Trophoblast cell (in vitro differentiated cells and primary cell): ENCODE measurements at regions not wholly inside any gene's neighbourhood (a gene's known extent, or its start where the extent isn't known, plus 50 kb on each side); places are given as distances from the start of the nearest gene placed in this dataset.

ENCODE experiments used
- DNase-seq, 2 donors: peaks; one replicate each; pipeline ENCODE4 v3.0.0-alpha.2; 2016
- H2AFZ ChIP-seq: 2 replicates; pipeline ENCODE4 v1.6.1; 2013; ENCODE audit warnings: low read length, moderate library complexity, mild to moderate bottlenecking; ENCODE audit not compliant: insufficient read depth, poor library complexity
- H2AK5ac ChIP-seq: 2 replicates; pipeline ENCODE4 v1.6.1; 2013; ENCODE audit warnings: mild to moderate bottlenecking, low read length
- H2BK120ac ChIP-seq: 2 replicates; pipeline ENCODE4 v1.6.1; 2013; ENCODE audit warnings: low read length, mild to moderate bottlenecking, moderate library complexity; ENCODE audit not compliant: insufficient read depth, poor library complexity
- H2BK12ac ChIP-seq: 2 replicates; pipeline ENCODE4 v1.6.1; 2013; ENCODE audit warnings: mild to moderate bottlenecking, low read length, moderate library complexity
- H2BK5ac ChIP-seq: 2 replicates; pipeline ENCODE4 v1.6.1; 2013; ENCODE audit warnings: low read length, low read depth, moderate library complexity, mild to moderate bottlenecking; ENCODE audit not compliant: poor library complexity
- H3K14ac ChIP-seq: 2 replicates; pipeline ENCODE4 v1.6.1; 2013; ENCODE audit warnings: mild to moderate bottlenecking, low read length
- H3K18ac ChIP-seq: 2 replicates; pipeline ENCODE4 v1.6.1; 2013; ENCODE audit warnings: mild to moderate bottlenecking, low read length
- H3K23ac ChIP-seq: 2 replicates; pipeline ENCODE4 v1.6.1; 2013; ENCODE audit warnings: low read length
- H3K27ac ChIP-seq: 2 replicates; pipeline ENCODE4 v1.5.1; 2013; ENCODE audit warnings: low read depth, mild to moderate bottlenecking, inconsistent platforms, low read length, moderate library complexity
- H3K27me3 ChIP-seq: 2 replicates; pipeline ENCODE4 v1.6.1; 2013; ENCODE audit warnings: inconsistent platforms, mild to moderate bottlenecking, low read length, moderate library complexity; ENCODE audit not compliant: insufficient read depth
- H3K36me3 ChIP-seq, 2 experiments: 1 replicate in 1 of 2; 2 replicates in 1 of 2; pipeline ENCODE4 v1.6.1; 2013; ENCODE audit warnings: low read length in 2 of 2, mild to moderate bottlenecking in 2 of 2, moderate library complexity in 1 of 2; ENCODE audit not compliant: insufficient read depth in 2 of 2, control insufficient read depth in 1 of 2
- H3K4ac ChIP-seq: 2 replicates; pipeline ENCODE4 v1.6.1; 2013; ENCODE audit warnings: low read depth, mild to moderate bottlenecking, low read length, moderate library complexity
- H3K4me1 ChIP-seq, 2 experiments: 1 replicate in 1 of 2; 2 replicates in 1 of 2; pipeline ENCODE4 v1.6.1; 2013; ENCODE audit warnings: low read length in 2 of 2, mild to moderate bottlenecking in 2 of 2, moderate library complexity in 1 of 2; ENCODE audit not compliant: insufficient read depth in 2 of 2, control insufficient read depth in 1 of 2
- H3K4me2 ChIP-seq: 2 replicates; pipeline ENCODE4 v1.6.1; 2013; ENCODE audit warnings: inconsistent platforms, mild to moderate bottlenecking, low read length, moderate library complexity
- H3K4me3 ChIP-seq: 2 replicates; pipeline ENCODE4 v1.5.1; 2013; ENCODE audit warnings: mild to moderate bottlenecking, low read depth, low read length, inconsistent platforms
- H3K79me1 ChIP-seq: one replicate; pipeline ENCODE4 v1.6.1; 2013; ENCODE audit warnings: low read length
- H3K79me2 ChIP-seq: 2 replicates; pipeline ENCODE4 v1.6.1; 2013; ENCODE audit warnings: low read length, mild to moderate bottlenecking; ENCODE audit not compliant: control insufficient read depth, insufficient read depth, poor library complexity
- H3K9ac ChIP-seq: 2 replicates; pipeline ENCODE4 v1.6.1; 2013; ENCODE audit warnings: mild to moderate bottlenecking, low read length
- H3K9me3 ChIP-seq: 2 replicates; pipeline ENCODE4 v1.6.1; 2013; ENCODE audit warnings: low read depth, mild to moderate bottlenecking, control low read depth, inconsistent platforms, low read length; ENCODE audit not compliant: insufficient read depth
- H4K12ac ChIP-seq: 2 replicates; pipeline ENCODE4 v1.6.1; 2013; ENCODE audit warnings: low read depth, mild to moderate bottlenecking, low read length, moderate library complexity
- H4K8ac ChIP-seq: 2 replicates; pipeline ENCODE4 v1.6.1; 2013; ENCODE audit warnings: low read depth, mild to moderate bottlenecking, low read length, moderate library complexity
- H4K91ac ChIP-seq: one replicate; pipeline ENCODE4 v1.6.1; 2013; ENCODE audit warnings: low read depth, mild to moderate bottlenecking, low read length, moderate library complexity
- WGBS: extraction: QIAGEN DNeasy Blood & Tissue Kit; methylation state at CpG from one replicate; pipeline ENCODE4 v1.1.7; 2013; ENCODE audit warnings: missing lambda C conversion rate; ENCODE audit not compliant: insufficient read length, insufficient coverage; ENCODE audit errors: extremely low coverage; 5-methylcytosine and 5-hydroxymethylcytosine counted together

DNA sequence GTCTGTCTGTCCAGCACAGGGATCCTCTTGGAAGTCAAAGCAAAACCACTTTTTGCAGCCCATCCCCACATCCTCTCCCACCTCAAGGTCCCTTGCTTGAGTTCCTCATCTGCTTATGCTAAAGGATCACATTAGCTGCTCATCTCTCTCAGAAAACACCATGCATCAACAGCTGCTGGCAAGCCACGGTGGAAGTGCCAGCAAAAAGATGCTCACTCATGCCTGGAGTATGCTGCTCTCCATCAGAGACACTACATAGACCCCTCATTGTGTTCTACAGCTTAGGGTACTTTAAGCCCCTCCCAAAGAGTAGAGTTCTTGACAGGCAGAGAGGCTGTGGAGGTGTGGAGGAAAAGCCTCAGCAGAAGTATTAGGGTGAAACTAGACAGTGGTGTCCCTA is 94.6 kb upstream of the COL8A1 start:
- Histone ChIP-seq H3K4me2 (no peak overlapping the region), H4K8ac (no peak overlapping the region), H3K9me3 (no peaks in the 10 kb centered on the region), H3K18ac (no peak overlapping the region), H3K9ac (no peak overlapping the region), H2AFZ (no peak overlapping the region), H3K4me1 (peaks cover 0 to 8% of the 10 kb centered on the region in 2 experiments), H4K91ac (no peak overlapping the region), H2BK12ac (no peak overlapping the region), H3K27me3 (no peaks in the 10 kb centered on the region), H3K23ac (no peak overlapping the region), H3K27ac (no peak overlapping the region), H3K79me2 (no peaks in the 10 kb centered on the region), H2BK5ac (no peak overlapping the region), H4K12ac (no peak overlapping the region), H3K79me1 (no peaks in the 10 kb centered on the region), H3K36me3 (no peaks in the 10 kb centered on the region), H3K4me3 (no peak overlapping the region), H3K14ac (no peak overlapping the region), H2BK120ac (no peak overlapping the region), H2AK5ac (no peak overlapping the region), H3K4ac (no peak overlapping the region)
- WGBS: no CpG with 5 or more reads among the region's 1 CpG
- DNase-seq: no peak

DNA sequence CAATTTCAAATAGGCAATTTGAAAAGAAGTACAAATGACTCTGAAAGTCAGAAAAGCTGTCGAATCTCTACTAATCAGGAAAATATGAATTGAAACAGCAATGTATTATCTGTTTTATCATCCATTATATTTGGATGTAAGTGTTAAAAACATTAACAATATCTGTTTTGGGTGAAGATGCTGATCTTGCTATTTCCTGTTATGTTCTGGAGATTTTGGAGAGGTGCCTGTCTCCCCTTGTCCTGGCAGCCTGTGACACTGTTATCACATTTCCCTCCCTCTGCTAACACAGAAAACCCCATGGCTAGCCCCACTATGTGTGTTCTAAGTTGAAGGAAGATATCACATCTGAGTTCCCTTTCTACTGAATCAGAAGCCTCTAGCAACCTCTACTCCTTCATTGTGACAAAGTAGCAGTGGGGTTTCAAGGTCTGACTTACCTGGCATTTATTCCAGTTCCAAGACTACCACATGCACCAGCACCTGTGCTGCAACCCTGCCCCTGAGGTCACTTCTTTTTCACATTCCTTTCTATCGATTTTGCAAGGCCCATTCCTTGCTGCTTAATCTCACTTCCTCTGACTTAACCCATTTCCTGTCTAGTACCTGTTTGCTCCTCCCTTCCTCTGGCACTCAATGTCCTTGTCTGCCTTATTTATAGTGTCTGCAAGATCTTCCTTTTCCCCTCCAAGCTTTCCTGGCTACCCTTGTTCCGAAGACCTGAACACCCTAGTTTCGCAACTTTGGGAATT is 95.5 kb upstream of the COL8A1 start:
- H2BK120ac ChIP-seq: no peak overlapping the region
- H4K12ac ChIP-seq: no peak overlapping the region
- no peak overlapping the region for H3K27ac ChIP-seq
- no peak overlapping the region for H4K8ac ChIP-seq
- no peak overlapping the region for H2AK5ac ChIP-seq
- no peak overlapping the region for H3K14ac ChIP-seq
- H3K4me1 ChIP-seq: peaks cover 0 to 8% of the 10 kb centered on the region in 2 experiments
- no peaks in the 10 kb centered on the region for H3K79me2 ChIP-seq
- H2BK5ac ChIP-seq: no peak overlapping the region
- no peaks in the 10 kb centered on the region for H3K79me1 ChIP-seq
- no peak overlapping the region for H3K18ac ChIP-seq
- H3K4me2 ChIP-seq: no peak overlapping the region
- H3K9me3 ChIP-seq: no peaks in the 10 kb centered on the region
- H3K4me3 ChIP-seq: no peak overlapping the region
- no peak overlapping the region for H3K4ac ChIP-seq
- no peak overlapping the region for H3K23ac ChIP-seq
- H3K36me3 ChIP-seq: no peaks in the 10 kb centered on the region
- H3K9ac ChIP-seq: no peak overlapping the region
- no peaks in the 10 kb centered on the region for H3K27me3 ChIP-seq
- H2AFZ ChIP-seq: no peak overlapping the region
- no peak overlapping the region for H2BK12ac ChIP-seq
- no peak overlapping the region for H4K91ac ChIP-seq
- no CpG with 5 or more reads among the region's 4 CpGs for WGBS
- DNase-seq: peak; percentile 77 to 90

DNA sequence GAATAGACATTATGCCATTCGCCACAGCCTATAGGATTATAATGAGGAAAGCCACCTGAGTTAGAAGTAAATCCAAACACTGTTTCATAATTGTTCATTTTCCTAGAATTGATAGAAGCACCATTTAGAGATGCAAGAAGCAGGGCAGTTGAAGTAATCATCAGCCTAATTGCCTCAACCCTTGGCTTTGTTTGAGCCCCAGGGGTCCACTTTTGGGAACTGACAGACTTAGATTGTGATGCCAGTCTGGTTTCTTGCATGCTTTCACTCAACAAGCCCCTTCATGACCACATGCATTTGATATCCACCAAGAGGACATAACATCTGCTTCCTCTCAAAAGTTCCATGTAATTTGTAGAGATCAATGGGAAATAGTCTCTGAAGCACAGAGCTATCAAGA is 97.2 kb upstream of the COL8A1 start:
- no peak overlapping the region for H2BK120ac ChIP-seq
- no peak overlapping the region for H2BK5ac ChIP-seq
- H3K79me1 ChIP-seq: no peaks in the 10 kb centered on the region
- DNase-seq: no peak
- H2AK5ac ChIP-seq: no peak overlapping the region
- no peak overlapping the region for H3K4me2 ChIP-seq
- no peak overlapping the region for H4K12ac ChIP-seq
- no peak overlapping the region for H3K14ac ChIP-seq
- peaks cover 0 to 15% of the 10 kb centered on the region in 2 experiments for H3K4me1 ChIP-seq
- H3K4me3 ChIP-seq: no peak overlapping the region
- H3K27me3 ChIP-seq: no peaks in the 10 kb centered on the region
- no peaks in the 10 kb centered on the region for H3K36me3 ChIP-seq
- no peak overlapping the region for H3K4ac ChIP-seq
- no peaks in the 10 kb centered on the region for H3K79me2 ChIP-seq
- H4K8ac ChIP-seq: no peak overlapping the region
- no peak overlapping the region for H2BK12ac ChIP-seq
- no peak overlapping the region for H3K23ac ChIP-seq
- H4K91ac ChIP-seq: no peak overlapping the region
- H3K9ac ChIP-seq: no peak overlapping the region
- no peak overlapping the region for H3K18ac ChIP-seq
- no peak overlapping the region for H2AFZ ChIP-seq
- no peak overlapping the region for H3K27ac ChIP-seq
- no CpG with 5 or more reads among the region's 1 CpG for WGBS
- no peaks in the 10 kb centered on the region for H3K9me3 ChIP-seq

DNA sequence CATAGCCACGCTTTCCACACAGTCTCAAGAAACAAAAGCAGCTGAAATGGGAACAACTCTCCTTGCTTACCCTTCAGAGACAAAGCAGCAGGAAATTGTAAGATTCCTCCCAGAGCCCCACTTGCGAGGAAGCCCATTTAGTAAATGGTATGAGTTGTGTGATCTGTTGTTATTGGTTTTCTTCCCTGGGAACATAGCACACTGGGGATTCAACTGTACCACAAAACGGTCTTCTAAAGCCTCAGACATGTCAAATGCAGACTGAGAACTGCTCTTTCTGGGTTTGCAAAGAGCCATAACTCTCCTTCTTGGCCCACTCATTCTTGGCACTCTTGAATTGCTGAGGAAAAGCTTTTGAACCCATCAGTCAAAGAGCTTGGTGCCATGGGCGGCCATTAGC is 101.0 kb upstream of the COL8A1 start:
- no peak overlapping the region for H4K91ac ChIP-seq
- no peak overlapping the region for H3K4me2 ChIP-seq
- H4K12ac ChIP-seq: no peak overlapping the region
- no peaks in the 10 kb centered on the region for H3K79me2 ChIP-seq
- no CpG with 5 or more reads among the region's 4 CpGs for WGBS
- H3K9ac ChIP-seq: no peak overlapping the region
- H4K8ac ChIP-seq: no peak overlapping the region
- H3K4me1 ChIP-seq: peaks cover 0 to 10% of the 10 kb centered on the region in 2 experiments
- no peaks in the 10 kb centered on the region for H3K79me1 ChIP-seq
- no peaks in the 10 kb centered on the region for H3K27me3 ChIP-seq
- H3K14ac ChIP-seq: no peak overlapping the region
- H2BK5ac ChIP-seq: no peak overlapping the region
- no peak overlapping the region for H2AFZ ChIP-seq
- no peak overlapping the region for H3K4ac ChIP-seq
- H3K36me3 ChIP-seq: no peaks in the 10 kb centered on the region
- no peak overlapping the region for H2AK5ac ChIP-seq
- H3K9me3 ChIP-seq: no peaks in the 10 kb centered on the region
- H3K23ac ChIP-seq: no peak overlapping the region
- peak overlapping the region; percentile 12 for H2BK12ac ChIP-seq
- no peak overlapping the region for H3K18ac ChIP-seq
- peak overlapping the region; percentile 29 for H2BK120ac ChIP-seq
- DNase-seq: no peak
- no peak overlapping the region for H3K4me3 ChIP-seq
- peak overlapping the region; percentile 21 for H3K27ac ChIP-seq
